ENCODE measurements at regions not wholly inside any gene's neighbourhood (a gene's known extent, or its start where the extent isn't known, plus 50 kb on each side); places are given as distances from the start of the nearest gene placed in this dataset.
A peak's percentile ranks its signal among the peaks of the same experiment; 100 is the strongest.

DNA sequence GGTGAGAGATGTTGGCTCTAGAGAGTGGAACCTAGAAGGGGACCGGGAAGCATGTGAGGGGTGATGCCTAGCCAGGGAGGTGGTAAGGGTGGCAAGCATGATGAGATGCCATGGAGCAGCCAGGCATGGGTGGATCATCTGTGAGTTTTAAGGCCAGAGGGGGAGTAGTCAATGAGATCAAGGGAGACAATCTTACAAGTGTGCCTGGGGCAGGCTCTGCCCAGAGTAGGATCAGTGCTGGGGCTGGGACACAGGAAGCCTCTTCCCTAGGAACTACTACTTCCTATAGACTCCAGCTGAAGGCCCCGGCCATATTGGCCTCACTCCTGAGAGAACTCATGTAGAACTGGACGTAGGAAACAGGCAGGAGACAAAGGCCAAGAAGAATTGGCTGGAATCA is 192.4 kb upstream of the CSF3R start:
- DNase-seq, result no peak

DNA sequence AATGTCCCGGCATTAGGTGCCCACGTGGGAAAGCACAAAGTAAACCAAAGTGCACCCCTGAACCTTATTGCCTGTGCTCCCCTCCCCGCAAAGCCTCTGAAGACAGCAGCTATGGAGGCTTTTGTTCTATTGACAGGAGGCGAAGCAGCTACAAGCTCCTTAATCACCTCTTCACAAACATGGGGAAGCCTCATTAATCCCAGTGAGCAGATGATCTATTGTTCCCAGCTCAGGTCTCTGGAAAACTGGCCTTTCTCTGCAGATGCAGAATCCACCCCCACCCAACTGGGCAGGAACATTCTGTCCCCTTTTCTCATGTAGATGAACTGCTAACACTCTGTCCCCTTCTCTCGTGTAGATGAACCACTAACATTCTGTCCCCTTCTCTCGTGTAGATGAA is 190.5 kb upstream of the CSF3R start:
- DNase-seq, result no peak

DNA sequence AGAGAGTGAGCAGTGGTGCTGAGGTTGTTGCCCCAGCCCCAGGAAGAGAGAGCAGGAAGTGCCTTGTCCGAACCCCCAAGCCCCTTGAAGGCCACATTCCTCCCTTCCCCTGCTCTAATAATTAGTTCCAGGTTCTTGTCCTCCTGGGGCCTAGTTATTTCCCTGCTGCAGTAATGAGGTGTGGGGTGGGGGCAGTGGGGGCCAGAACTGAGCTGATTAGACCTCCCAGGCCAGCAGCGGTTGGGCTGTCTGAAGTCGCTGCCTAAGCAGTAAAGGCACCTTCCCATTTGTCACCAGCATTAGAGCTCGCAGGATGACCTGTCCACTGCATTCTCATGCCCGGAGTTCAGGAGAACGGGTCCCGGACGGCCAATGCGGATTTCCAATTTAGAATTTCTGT is 186.5 kb upstream of the CSF3R start:
- no peak for DNase-seq

DNA sequence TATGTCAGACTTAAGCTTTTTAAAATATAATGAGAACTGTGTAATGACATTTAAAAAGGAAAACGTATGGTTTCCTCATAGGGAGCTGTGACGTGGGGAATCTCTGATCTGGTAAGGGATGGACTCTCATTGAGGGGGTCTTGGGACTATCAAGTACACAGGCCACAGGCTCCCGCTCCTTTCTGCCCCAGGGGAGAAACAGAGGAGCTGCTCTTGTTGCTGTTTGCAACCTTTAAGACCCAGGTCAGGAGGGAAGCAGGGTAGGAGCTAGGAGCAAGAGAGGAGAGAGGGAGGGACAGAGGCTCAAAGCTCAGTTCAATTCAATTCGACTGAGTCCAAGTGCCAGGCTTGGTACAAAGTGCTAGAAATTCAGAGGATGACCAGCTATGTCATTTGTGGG is 185.1 kb upstream of the CSF3R start:
- no peak for DNase-seq

DNA sequence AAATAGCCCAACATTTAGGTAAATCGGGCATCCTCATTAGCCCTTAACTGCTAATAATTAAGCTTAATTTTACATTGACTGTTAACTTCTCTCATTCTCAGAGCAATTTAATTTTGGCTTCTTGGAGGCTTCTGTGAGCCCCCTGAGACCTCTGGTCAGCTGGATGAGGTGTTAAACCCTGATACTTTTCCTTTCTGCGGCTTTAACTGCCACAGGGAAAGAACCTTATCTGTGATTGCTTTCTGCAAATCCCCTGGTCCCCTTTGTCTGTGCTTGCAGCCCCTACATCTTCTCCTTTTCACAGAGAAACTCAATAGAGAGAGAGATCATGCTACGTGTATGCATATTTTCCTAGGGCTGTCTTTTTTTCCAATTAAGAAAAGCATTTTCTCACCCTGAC is 184.5 kb upstream of the CSF3R start:
- no peak for DNase-seq

DNA sequence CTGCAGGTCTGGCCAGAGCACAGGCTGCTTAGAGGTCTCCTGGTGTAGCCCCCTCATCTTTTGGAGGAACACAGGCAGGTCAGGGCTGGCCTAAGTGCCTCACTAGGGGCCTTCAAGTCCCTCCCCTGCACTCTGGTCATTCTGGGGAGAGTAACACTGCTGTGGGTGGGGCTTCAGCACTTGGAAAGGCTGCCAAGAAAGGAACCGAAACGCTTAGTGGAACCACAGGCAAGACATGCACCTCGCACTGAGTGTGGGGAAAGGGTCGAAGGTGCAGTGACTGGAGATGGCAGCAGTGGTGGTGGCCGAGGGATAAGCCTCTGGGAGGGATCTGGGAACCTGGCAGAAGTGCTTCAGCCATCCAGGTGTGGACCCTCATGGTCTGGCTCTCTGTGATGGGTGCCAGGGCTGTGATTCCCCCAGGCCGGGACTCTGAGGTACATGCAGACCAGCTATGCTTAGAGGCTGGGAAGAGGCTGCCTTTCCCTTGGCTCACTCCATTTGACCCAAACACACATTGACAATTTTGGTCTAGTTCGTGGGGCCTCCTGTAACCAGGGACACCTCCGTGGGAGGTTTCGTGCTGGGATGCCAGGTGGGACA is 182.9 kb upstream of the CSF3R start:
- no peak for DNase-seq

DNA sequence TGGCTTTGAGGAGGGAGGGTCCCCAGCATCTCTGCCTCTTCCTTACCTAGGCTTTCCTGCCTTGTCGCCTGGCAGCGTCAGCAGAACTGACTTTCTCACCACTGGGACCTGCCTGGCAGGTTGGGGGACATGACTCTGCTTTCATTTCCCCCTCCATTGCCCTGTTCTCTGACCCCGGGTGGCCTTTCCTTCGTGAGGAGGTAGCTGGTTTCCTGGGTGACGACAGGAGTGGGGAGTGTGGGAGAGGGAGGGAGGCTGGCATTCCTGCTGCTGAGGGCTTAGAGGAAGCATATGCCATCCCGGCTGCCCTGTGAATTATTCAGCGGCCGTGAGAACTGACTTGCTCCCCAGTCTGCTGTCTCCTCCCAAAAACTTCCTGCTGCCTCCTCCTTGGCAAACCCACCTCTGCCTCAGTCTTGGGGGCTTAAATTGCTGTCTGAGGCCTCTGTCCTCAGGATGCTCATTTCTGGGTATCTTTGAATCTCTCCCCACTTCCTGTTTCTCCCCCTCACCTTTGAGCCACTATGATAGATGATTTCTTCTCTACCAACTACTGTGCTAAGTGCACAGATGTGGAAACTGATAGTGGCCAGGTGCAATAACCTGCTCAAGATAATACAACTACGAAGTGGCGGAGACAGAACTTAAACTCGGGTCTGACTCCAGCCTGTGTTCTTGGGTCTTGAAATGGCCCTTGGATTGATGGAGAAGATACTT is 182.0 kb upstream of the CSF3R start:
- DNase-seq, result no peak

DNA sequence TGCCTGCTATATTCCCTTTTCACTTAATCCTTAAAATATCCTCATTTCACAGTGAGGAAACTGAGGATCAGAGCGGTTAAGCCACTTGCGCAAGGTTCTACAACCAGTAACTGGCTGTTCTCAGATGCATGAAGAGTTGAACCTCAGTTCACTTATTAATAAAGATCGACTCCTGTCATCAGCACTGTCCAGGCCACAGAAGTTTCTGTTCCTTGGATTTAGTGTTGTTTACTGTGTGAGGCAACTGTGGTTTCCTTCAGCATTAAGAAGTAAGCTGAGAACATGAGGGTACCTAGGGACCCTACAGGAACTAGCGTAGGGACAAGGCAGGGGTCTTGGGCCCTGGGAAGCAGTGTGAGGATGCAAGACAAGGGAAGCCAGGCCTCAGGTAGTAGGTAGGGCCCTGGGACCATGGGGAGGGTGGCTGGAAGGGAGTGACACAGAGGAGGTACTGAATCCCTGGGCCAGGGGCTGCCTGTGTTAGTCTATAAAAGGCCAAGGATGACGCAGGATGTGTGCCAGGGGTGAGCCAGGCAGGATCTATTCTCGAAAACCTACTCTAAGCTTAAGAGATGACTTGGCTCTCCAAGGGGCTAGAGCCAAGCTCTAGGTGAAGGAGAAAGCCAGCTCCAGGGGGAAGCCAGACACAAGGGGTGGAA is 181.2 kb upstream of the CSF3R start:
- DNase-seq, result no peak

DNA sequence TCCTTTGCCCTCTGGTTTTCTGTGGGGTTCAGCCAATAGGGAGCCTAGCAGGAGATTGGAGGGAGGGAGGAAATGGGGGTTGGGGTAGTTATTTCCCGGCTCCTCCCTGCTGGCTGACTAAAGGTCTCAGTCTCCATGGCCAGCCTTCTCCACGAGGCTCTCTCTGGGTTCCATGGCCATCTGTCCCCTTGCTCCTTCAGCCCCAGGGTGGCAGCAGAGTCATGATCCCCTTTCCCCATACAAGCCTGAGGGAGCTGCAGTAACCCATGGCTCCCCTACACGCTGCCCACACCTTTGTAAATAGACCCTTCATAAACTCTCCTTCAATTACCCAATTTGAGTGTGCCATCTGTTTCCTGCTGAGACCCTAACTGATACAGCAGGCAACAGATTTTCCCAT is 176.1 kb upstream of the CSF3R start:
- peak in 1 of 2 experiments; percentile 48 for DNase-seq

DNA sequence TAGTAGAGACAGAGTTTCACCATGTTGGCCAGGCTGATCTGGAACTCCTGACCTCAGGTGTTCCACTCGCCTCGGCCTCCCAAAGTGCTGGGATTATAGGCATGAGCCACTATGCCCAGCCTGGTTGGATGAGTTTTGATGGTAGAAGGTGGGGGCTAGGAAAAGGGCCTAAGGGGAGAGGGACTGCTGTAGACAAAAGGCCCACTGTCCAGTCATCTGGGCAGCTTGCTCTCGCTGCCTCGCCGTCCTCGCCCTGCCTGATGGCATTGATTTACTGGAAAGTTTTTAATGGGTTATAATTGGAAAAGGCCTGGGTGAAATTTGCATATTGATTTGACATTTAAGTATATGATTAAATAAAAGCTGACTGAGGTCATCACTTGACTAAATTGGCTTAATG is 175.1 kb upstream of the CSF3R start:
- no peak for DNase-seq

DNA sequence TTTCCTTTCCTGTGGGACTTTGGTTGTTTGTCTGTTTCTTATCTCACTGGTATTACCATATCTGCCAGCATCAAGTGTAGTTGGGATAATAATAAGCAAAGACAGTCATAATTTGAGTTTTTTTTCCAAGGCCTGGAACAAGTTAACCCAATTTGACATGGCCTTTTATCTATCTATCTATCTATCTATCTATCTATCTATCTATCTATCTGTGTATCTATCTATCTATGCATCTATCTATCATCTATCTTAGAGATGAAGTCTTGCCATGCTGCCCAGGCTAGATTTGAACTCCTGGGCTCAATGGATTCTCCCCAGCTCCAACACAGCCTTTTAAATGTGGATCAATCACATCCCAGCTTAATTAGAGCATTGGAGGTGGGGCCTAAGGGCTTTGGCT is 174.1 kb upstream of the CSF3R start:
- DNase-seq, result no peak

DNA sequence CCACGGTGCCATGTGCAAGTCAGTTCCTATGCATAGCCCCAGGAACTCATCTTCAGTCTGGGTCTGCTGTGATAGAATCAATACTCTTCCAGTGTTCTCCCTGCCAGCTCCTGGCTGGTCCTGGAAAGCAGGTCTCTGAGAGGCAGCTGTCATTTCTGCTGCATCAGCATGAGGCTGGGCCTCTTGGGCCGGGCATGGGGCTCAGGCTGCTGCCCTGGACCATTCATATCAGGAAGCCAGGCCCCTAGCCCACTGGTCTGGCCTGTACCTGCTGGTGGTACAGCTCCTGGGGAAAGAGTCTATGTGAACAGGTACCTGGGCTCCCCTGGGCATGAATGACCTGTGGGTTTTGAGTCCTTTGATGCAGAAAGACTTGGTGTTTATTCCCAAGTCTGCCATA is 173.6 kb upstream of the CSF3R start:
- peak; percentile 37 to 54 for DNase-seq

DNA sequence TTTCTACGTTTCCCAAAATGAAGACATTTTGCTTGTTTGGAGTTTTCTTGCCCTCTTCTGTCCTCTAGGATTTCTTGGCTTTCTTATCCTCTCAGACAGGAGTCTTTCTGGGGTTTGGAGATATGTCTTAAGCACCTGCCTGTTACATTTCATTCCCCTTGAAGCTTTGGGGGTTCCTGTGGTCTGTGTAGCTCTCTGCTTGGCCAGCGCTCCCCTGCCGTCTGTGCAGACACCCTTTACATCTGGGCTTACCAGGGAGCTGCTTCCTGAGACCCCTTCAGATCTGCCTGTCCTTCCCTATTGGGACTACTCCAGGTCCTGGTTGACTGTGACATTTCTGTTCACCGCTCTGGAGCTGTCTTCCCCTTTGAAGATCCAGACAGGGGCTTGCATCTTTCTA is 171.9 kb upstream of the CSF3R start:
- no peak for DNase-seq

DNA sequence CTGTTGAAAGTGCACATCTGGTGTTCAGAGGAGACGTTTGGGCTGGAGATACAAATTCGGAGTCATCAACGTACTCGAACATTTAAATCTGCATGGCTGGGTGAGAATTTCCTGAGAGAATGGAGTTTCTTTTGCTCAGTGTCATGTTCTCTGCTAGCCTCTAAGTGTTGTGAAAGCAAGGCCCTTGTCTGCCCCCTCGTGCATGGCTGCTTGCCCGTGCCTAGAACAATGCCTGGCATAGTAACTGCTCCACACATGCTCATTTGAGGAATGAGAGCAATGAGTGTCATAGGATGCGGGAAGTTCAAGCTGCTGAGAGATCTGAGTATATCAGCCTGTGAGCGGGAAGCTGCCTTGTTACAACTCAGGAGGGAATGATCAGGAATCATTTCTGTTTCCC is 171.1 kb upstream of the CSF3R start:
- peak; percentile 18 to 67 for DNase-seq

DNA sequence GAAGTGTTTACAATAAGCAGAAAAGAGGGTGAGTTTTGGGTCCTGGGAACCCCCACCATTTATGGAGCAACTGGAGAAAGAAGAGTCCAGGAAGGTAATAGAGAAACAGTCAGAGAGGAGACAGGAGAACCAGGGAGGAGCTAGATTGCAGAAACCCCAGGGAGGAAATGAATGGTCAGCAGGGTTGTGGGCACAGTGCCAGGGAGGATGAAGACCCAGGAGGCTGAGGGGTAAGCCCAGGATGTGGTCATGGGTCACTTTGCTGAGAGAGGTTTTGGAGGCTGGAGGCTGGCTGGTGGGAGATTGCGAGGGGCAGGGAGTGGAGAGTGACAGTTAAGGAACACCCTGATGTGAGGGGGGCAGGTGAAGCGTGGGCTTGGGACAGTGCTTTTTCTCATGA is 169.9 kb upstream of the CSF3R start:
- no peak for DNase-seq

DNA sequence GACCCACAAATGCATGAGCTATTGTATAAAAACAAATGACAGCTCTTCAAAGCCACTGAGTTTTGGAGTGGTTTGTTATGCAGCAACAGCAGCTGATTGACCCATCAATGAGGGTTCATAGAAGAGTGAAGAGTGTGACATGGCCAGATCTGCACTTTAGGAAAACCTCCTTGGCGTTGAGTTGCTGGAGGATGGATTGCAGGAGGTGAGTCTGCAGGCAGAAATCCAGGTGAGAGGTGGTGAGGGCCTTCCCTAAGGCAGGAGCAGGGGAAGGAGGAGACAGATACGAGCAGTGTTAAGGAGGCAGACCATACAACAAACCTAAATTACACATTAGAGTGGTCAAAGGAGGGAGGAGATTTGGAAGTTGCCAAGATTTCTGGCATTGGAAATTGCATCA is 169.3 kb upstream of the CSF3R start:
- DNase-seq, result no peak

DNA sequence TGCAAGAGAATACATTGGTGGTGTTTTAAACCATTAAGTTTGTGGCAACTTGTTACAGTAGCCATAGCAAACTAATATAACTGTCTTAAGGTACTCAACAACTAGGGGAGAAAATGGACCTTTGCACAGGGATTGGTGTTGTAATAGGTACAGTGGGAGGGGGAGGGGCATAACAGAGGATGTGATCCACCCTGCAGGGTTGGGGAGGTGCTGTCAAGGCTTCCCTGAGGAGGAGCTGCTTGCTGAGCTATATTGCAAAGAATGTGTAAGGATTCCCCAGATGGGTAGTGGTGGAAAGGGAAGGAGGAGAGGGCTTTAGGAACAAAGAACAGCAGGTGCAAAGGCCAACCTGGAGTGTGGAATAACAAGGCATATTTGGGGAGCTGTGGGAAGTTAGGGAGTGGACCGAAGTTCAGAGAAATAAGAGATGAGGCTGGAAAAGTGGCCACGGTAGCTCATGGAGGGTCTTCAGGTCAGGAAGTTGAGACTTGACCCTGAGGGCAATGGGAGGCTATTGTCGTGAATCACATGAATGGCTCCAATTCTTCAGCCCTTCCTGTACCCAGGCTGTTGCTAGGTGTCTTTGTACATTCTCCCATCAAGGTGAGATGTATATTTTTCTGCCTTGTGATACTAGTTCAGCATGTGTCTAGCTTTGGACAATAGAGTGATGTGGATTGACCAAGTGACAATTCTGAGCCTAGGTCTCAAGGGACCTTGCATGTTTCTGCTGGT is 168.6 kb upstream of the CSF3R start:
- no peak for DNase-seq

DNA sequence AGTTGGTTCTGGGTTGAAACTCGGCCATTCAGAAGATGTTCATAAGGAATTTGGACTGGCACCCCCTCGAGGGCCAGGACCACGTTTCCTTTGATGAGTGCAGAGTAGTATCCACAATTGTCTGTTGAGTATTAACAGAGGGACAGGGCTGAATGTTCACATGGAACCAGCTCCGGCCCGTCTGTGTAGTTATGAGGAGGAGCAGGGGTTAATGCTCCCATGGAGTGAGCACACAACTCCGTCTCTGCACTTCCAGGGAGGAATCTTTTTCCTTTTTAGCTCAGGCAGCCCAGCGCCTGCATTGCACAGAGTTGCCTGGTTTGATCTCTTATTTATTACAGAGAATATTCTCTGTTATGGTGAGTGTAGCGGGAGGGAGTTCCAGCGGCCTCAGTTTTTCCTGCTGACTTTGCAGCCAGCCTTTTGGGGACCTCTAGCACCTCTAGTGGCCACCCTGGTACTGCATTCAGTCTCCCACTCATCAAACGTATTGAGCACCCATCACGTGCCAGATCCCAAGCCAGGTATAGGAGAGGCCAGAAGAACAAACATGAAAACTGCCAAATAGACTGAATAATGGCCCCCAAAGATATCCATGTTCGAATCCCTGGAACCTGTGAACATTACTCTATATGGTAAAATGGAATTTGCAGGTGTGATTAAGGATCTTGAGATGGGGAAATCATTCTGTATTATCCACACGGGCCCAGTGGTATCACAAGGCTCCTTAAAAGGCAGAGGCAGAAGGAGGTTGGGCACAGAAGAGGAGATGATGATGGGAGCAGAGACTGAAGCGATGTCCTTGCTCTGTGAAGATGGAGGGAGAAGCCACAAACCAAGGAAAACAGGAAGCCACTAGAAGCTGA is 167.7 kb upstream of the CSF3R start:
- DNase-seq, result peak in 1 of 2 experiments; percentile 65

DNA sequence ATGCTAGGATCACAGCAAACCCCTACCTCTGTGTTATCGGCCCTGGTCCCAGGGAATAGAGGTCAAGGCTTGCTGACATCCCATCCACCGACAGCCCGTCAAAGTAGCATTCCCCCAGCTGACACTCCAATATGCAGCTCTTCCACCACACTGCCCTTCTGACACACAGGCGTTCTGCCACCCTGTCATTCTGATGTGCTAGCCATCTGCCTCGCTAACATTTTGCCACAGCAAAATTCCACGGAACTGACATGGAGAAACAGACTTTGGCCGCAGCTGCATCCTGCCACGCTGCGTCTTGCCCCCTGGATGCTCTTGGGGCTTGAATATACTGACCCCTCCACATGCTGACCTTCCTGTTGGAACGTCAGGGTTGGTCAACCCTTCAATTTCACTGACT is 163.2 kb upstream of the CSF3R start:
- no peak for DNase-seq

DNA sequence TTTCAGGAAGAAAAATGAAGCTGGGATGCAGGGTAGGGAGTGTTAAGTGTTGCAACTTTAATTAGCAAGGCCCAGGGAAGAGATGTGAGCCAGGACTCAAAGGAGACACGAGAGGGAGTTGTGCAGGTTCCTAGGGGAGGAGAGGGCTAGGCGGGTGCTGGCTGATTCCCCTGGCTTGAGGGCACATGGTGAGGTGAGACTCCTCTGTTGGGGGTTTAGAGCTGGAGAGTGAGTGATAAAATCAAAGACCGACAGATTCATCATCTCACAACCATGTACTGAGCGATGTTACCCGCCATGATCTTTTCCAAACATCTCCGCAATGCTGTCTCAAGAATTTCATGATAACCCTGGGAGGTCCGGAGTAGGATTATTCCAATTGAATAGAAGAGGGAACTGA is 161.8 kb upstream of the CSF3R start:
- no peak for DNase-seq

DNA sequence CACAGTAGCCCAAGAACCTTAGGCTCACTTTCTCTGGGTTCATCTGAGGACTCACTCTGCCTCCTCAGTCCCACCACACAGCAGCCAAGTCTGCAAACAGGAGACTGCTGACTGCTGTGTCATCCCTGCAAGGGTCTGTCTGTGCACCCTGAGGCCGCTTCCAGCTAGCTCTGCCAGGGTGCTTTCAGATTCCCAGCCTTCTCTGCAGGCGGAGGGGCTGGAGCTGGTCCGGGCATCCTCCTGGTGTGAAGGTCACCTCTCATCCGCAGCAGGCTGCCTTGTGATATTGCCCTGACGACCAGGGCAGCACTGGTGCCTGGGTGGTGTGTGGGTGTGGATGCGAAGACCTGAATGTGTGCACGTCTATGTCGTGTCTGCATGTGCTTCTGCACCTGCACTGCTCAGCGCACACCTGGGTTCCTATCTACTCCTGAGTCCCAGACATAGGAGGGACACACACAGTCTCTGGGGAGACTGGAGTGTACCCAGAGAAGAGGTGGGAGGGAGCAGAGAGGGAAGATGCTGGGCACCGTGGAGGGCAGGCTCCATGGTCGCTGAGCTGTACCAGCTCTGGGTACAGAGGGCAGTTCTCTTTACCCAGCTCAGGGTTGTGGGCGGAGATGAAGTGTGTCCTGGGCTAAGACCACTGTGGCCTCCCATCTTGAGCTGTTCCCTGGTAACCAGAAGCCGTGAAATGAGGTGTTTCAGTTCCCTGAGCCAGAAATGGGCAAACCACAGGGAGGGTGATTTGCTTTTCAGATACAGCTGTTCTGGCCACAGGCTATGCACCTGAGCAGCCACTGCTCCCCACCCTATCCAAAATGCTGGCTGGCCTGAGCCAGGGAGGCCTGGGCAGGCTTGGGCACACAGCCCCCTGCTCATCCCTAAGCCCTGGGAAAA is 160.9 kb upstream of the CSF3R start:
- no peak for DNase-seq

DNA sequence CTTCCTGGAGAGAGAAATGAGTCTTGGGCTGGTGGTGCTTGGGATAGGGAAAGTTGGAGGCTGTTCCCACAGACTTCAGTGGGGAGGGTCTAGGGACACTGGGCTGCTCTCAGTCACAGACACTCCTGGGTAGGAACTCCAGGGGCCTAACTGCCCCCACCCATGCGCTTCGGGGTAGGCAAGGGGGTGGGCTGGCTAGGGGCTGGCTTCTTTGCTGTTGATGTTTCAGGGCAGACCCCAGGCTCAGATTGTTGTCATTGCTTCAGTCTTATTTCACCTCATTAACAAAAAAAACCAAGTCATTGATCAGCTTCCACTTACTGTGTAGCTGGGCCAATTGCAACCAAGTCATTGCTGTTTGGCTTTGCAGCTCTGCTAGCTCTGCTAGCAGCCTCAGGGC is 160.1 kb upstream of the CSF3R start:
- DNase-seq, result no peak

Measured in NCI-H446 (cell line).